ENCODE measurements at regions not wholly inside any gene's neighbourhood (a gene's known extent, or its start where the extent isn't known, plus 50 kb on each side); places are given as distances from the start of the nearest gene placed in this dataset.

GRCh38 chr9:675697-676370 is 165.7 kb upstream of the DMRT1 start:
- Histone ChIP-seq H3K9ac (ENCODE audit: low read depth, low read length) (no peak overlapping the region), H3K4me1 (ENCODE audit: insufficient read depth, low read length) (peaks cover 28% of the 10 kb centered on the region), H3K27ac (ENCODE audit: low read length) (no peak overlapping the region)

GRCh38 chr9:676780-677438 is 164.6 kb upstream of the DMRT1 start:
- peaks cover 28% of the 10 kb centered on the region for H3K4me1 ChIP-seq (ENCODE audit: insufficient read depth, low read length)
- H3K27ac ChIP-seq (ENCODE audit: low read length) = no peak overlapping the region
- H3K9ac ChIP-seq (ENCODE audit: low read depth, low read length) = no peak overlapping the region
- H3K4me3 ChIP-seq (ENCODE audit: low read length) = no peak overlapping the region
- H3K36me3 ChIP-seq (ENCODE audit: insufficient read depth, low read depth, low read length) = no peaks in the 10 kb centered on the region
- H3K9me3 ChIP-seq (ENCODE audit: insufficient read depth, low read depth, low read length) = no peaks in the 10 kb centered on the region
- H3K27me3 ChIP-seq (ENCODE audit: insufficient read depth, low read length) = no peaks in the 10 kb centered on the region

More at GRCh38 chr9:675697-676370, 165.7 kb upstream of the DMRT1 start:
- H3K27me3 ChIP-seq (ENCODE audit: insufficient read depth, low read length) = no peaks in the 10 kb centered on the region
- no peaks in the 10 kb centered on the region for H3K36me3 ChIP-seq (ENCODE audit: insufficient read depth, low read depth, low read length)
- no peak overlapping the region for H3K4me3 ChIP-seq (ENCODE audit: low read length)
- H3K9me3 ChIP-seq (ENCODE audit: insufficient read depth, low read depth, low read length) = no peaks in the 10 kb centered on the region

DNA sequence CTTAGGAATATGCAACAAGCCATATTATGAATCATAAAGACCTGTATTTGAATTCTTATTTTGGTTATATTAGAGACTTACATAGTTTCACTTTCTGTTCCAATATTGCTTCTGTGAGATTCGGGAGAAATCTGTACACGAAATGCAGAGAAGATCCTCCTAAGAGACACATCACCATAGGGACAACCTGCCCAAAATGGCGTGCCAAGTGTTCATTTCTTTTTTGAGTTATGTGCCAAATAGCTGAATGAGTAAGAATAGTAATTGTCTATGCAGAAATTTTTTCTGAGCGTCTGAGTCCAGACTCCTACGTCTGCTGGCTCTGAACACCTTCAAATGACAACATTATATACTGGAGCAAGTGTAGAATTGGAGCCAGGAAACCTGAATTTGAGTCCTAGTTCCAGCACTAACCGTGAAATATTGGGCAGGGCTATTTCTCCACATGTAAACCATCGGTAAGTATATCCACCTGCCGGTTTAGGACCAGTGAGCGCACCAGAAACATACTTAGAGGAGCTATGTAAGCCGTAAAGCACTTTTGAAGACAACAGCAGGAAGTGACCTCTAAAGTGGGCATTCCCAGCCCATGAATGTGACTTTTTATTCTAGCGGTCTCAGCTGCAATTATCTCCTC is 163.9 kb upstream of the DMRT1 start:
- Histone ChIP-seq H3K27me3 (ENCODE audit: insufficient read depth, low read length) (no peaks in the 10 kb centered on the region), H3K9ac (ENCODE audit: low read depth, low read length) (no peak overlapping the region), H3K27ac (ENCODE audit: low read length) (no peak overlapping the region), H3K36me3 (ENCODE audit: insufficient read depth, low read depth, low read length) (no peaks in the 10 kb centered on the region), H3K4me3 (ENCODE audit: low read length) (no peak overlapping the region), H3K9me3 (ENCODE audit: insufficient read depth, low read depth, low read length) (no peaks in the 10 kb centered on the region), H3K4me1 (ENCODE audit: insufficient read depth, low read length) (peaks cover 29% of the 10 kb centered on the region)

GRCh38 chr9:678897-679296 is 162.6 kb upstream of the DMRT1 start:
- no peak overlapping the region for H3K27ac ChIP-seq (ENCODE audit: low read length)
- H3K27me3 ChIP-seq (ENCODE audit: insufficient read depth, low read length) = no peaks in the 10 kb centered on the region
- H3K9ac ChIP-seq (ENCODE audit: low read depth, low read length) = no peak overlapping the region
- H3K4me1 ChIP-seq (ENCODE audit: insufficient read depth, low read length) = peaks cover 37% of the 10 kb centered on the region
- no peak overlapping the region for H3K4me3 ChIP-seq (ENCODE audit: low read length)
- no peaks in the 10 kb centered on the region for H3K9me3 ChIP-seq (ENCODE audit: insufficient read depth, low read depth, low read length)
- no peaks in the 10 kb centered on the region for H3K36me3 ChIP-seq (ENCODE audit: insufficient read depth, low read depth, low read length)

- Histone ChIP-seq H3K9ac (ENCODE audit: low read depth, low read length) (no peak overlapping the region), H3K4me3 (ENCODE audit: low read length) (no peak overlapping the region), H3K9me3 (ENCODE audit: insufficient read depth, low read depth, low read length) (no peaks in the 10 kb centered on the region), H3K36me3 (ENCODE audit: insufficient read depth, low read depth, low read length) (no peaks in the 10 kb centered on the region), H3K27ac (ENCODE audit: low read length) (no peak overlapping the region), H3K4me1 (ENCODE audit: insufficient read depth, low read length) (peaks cover 40% of the 10 kb centered on the region), H3K27me3 (ENCODE audit: insufficient read depth, low read length) (no peaks in the 10 kb centered on the region)
These were observed 162.0 kb upstream of the DMRT1 start for GRCh38 chr9:679462-679861.

DNA sequence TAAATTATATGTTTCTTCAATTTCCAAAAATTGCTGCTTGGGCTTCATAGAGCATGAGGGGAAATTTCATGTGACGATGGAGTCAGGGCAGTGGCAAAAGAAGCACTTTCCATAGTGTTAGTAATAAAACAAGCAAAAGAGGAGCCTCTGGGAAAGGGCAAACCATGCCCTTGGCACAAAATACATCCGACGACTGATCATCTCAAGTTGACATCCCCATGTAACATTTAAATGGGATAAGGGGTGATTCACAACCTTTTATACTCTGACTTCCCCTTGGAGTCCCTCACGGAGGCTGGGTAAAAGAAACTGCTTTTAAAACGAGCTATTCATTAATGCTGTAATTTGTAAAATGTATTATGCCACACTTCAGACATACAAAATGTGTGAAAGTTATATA is 161.4 kb upstream of the DMRT1 start:
- H3K27ac ChIP-seq (ENCODE audit: low read length) = no peak overlapping the region
- no peak overlapping the region for H3K9ac ChIP-seq (ENCODE audit: low read depth, low read length)
- no peaks in the 10 kb centered on the region for H3K9me3 ChIP-seq (ENCODE audit: insufficient read depth, low read depth, low read length)
- H3K4me1 ChIP-seq (ENCODE audit: insufficient read depth, low read length) = peaks cover 44% of the 10 kb centered on the region
- H3K4me3 ChIP-seq (ENCODE audit: low read length) = no peak overlapping the region
- no peaks in the 10 kb centered on the region for H3K36me3 ChIP-seq (ENCODE audit: insufficient read depth, low read depth, low read length)
- no peaks in the 10 kb centered on the region for H3K27me3 ChIP-seq (ENCODE audit: insufficient read depth, low read length)

GRCh38 chr9:682633-683508 is 158.6 kb upstream of the DMRT1 start:
- H3K27ac ChIP-seq (ENCODE audit: low read length) = no peak overlapping the region
- peaks cover 28% of the 10 kb centered on the region for H3K4me1 ChIP-seq (ENCODE audit: insufficient read depth, low read length)
- no peaks in the 10 kb centered on the region for H3K36me3 ChIP-seq (ENCODE audit: insufficient read depth, low read depth, low read length)
- H3K27me3 ChIP-seq (ENCODE audit: insufficient read depth, low read length) = no peaks in the 10 kb centered on the region
- no peak overlapping the region; the same call in 1 of the 2 replicates for H3K9ac ChIP-seq (ENCODE audit: low read depth, low read length)
- H3K4me3 ChIP-seq (ENCODE audit: low read length) = peak overlapping the region; percentile 9; the same call in 1 of the 2 replicates
- no peaks in the 10 kb centered on the region for H3K9me3 ChIP-seq (ENCODE audit: insufficient read depth, low read depth, low read length)

DNA sequence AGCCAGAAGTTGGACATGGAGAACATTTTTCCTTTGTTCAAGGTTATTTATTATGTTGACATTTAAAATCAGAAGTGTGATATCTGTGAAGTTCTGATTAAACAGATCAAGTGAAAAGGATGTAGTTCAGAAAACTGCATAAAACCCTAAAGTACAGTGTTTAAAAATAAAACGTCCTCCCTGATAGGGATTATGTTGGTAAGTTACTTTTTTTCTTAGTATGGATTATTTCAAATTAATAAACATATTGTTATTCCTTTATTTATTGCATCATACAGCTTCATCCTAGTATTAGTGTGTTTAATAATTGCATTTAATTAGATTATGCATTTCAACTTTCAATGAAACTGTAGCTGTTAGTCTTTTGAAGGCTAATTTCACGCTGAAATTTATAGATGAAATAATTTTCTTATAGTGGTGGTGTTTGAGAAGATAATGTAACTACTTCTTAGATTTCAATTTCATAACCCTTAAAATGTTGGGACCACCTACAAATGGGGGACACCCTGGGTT is 157.9 kb upstream of the DMRT1 start:
- no peaks in the 10 kb centered on the region for H3K9me3 ChIP-seq (ENCODE audit: insufficient read depth, low read depth, low read length)
- H3K27ac ChIP-seq (ENCODE audit: low read length) = no peak overlapping the region
- peak overlapping the region; percentile 53 for H3K4me3 ChIP-seq (ENCODE audit: low read length)
- H3K27me3 ChIP-seq (ENCODE audit: insufficient read depth, low read length) = no peaks in the 10 kb centered on the region
- H3K36me3 ChIP-seq (ENCODE audit: insufficient read depth, low read depth, low read length) = no peaks in the 10 kb centered on the region
- H3K4me1 ChIP-seq (ENCODE audit: insufficient read depth, low read length) = peaks cover 28% of the 10 kb centered on the region
- H3K9ac ChIP-seq (ENCODE audit: low read depth, low read length) = peak overlapping the region; percentile 58; the same call in 1 of the 2 replicates

DNA sequence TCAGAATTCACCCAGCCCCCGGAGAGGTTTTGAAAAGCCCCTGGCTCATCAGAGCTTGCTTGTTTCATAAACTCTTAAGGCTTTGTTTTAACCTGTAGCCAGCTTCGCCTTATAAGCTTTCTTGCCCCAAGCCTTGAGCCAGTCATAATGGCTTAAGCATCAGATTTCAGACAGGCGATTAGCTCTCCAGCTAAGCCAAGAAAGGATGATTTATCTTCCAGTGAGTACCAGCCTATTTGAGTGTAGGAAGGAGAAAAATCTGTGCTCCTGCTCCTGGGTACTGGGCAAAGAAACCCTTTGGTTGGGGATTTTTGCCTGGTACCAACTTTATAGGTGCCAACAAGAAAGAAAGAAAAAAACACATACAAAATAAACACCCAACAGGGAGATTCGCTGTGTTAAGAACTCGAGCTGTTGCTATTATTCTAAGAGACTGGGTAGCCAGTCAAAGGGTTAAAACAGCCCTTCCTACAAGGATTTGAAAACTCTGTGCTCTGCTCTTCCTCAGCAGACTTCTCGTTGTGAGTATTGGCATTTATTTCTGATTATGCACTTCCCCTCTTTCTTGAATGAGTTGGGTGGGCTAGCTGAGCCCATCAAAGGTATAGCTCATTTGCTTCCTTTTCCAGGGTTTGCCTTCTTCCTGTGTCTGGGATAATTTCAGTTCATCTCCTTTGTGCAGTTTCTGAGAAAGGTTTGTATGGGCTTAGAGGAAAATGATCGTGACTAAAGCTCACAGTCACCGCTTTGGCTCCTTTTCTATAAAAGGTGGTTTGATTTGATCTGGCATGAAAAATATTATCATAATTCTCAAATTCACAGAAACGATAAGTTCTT is 157.2 kb upstream of the DMRT1 start:
- Histone ChIP-seq H3K36me3 (ENCODE audit: insufficient read depth, low read depth, low read length) (no peaks in the 10 kb centered on the region), H3K27ac (ENCODE audit: low read length) (no peak overlapping the region), H3K9ac (ENCODE audit: low read depth, low read length) (peak overlapping the region; percentile 58; the same call in 1 of the 2 replicates), H3K4me1 (ENCODE audit: insufficient read depth, low read length) (peaks cover 29% of the 10 kb centered on the region), H3K27me3 (ENCODE audit: insufficient read depth, low read length) (no peaks in the 10 kb centered on the region), H3K4me3 (ENCODE audit: low read length) (peak overlapping the region; percentile 53), H3K9me3 (ENCODE audit: insufficient read depth, low read depth, low read length) (no peaks in the 10 kb centered on the region)

DNA sequence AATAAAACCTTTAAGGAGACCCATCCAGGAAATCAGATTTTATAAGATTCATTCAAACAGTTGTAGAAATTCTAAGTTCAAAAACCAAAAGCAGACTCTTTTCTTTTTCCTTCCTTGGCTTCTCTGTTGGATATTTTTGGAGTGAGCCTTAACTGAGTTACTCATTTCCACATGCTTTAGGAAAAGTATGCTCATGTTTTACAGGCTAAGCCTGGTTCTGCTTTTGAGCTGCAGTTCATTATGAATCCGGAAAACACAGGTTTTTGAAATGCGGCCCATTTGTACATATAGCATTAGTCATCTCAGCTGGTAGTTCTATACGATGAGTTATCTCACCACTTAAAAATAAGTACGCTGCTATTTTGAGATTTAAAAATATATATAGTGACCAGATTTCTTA is 156.6 kb upstream of the DMRT1 start:
- H3K9me3 ChIP-seq (ENCODE audit: insufficient read depth, low read depth, low read length) = no peaks in the 10 kb centered on the region
- H3K4me3 ChIP-seq (ENCODE audit: low read length) = peak overlapping the region; percentile 53; the same call in 1 of the 2 replicates
- peaks cover 33% of the 10 kb centered on the region for H3K4me1 ChIP-seq (ENCODE audit: insufficient read depth, low read length)
- H3K27ac ChIP-seq (ENCODE audit: low read length) = no peak overlapping the region
- H3K9ac ChIP-seq (ENCODE audit: low read depth, low read length) = 0 out of 2 replicates have a peak overlapping the region, but pooled peaks have one; percentile 29
- no peaks in the 10 kb centered on the region for H3K36me3 ChIP-seq (ENCODE audit: insufficient read depth, low read depth, low read length)
- no peaks in the 10 kb centered on the region for H3K27me3 ChIP-seq (ENCODE audit: insufficient read depth, low read length)
